HG03565 (cell line): ENCODE measurements at regions not wholly inside any gene's neighbourhood (a gene's known extent, or its start where the extent isn't known, plus 50 kb on each side); places are given as distances from the start of the nearest gene placed in this dataset.

Source experiments
- ATAC-seq: cut with Tn5 transposase; IDR thresholded peaks from one replicate; pipeline ENCODE4 v1.9.1; 2021; ENCODE audit warnings: mild to moderate bottlenecking, moderate library complexity; ENCODE audit not compliant: unreplicated experiment

GRCh38 chr6:1094306-1094705, 217.6 kb upstream of the FOXQ1 start:
- no peak for ATAC-seq

DNA sequence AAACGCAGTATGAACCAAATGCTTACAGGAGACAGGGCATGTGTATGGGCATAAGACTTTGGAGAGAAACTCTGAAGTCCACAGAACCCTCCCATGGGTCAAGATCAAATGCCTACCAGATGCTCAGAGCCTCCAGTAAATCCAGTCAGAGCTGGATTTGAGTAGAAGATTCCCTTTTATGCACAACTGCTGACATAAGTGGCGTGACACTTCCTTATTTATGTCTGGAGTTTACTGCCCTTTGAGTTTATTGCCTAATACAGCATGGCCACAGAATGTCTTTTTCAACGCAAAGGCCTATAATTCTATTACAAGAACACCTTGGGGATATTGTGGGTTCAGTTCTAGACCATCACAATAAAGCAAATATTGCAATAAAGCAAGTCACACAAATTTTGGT, 220.0 kb upstream of the FOXQ1 start:
- ATAC-seq, result no peak

DNA sequence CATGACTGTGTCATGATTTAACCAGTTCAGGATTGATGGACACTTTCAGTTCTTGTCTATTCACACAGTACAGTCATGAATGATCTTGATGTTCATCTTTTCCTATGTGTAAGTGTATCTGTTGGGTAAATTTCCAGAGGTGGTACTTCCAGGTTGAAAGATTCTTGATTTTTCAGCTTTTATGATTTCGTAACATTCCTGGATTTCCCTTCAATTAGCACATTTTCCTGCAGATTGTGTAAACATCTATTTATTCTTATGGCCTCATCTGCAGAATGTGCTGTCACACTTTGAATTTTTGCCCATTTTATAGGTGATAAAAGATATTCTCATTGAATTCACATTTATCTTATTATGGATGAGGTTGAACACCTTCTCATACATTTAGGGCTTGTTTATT, 222.0 kb upstream of the FOXQ1 start:
- no peak for ATAC-seq

DNA sequence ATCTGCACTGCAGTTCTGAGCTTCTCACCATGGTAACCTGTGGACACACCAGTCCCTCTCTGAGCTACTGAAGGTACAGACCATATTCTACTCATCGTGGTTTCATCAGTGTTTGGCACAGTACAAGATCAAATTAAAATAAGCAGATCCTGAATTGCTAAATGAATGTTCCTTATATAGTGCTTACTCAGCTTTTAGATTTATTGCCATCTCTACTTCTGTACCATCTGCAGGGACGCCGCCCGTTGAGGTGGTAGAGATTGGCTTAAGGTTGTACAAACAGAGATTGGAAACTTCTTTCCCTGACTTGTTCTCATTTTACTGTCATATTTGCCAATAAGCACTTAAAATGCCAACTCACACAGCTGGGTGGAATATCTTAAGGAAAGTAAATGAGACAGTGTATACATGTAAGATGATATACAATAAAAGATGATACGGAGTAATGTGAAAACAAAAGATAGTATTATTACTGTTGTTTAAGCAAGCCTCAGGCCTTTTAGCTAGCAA, 223.4 kb upstream of the FOXQ1 start:
- no peak for ATAC-seq

DNA sequence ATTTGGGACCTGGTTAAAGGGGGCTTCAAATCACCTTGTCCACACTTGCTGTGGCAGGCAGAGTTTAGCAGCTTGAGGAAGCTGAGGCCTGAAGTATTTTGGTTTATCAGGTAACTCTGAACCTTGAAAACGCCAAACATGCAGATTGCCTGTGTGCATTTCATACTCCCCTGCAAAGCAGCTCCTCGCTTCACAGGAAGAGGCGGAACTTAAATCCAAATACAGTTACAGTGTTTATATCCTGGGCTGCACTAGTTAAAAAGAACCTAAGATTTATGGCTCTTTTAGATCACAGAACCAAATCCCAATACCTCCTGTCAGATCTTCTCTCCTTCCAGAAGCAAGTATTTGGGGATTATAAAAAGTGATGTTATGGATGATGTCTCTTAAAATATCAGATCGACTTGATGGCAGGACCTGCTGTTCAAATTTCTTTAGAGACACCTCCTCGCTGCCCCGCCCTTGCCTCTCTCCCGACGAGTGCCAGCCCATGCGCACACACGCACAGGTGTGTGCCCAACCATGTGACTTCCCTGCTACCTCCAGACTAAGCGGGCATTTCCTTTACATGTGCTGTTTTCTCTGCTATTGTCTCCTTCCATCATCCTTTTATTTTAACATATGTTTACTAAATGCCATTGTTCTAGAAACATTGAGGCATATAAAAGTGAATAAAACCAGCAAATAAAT, 224.6 kb upstream of the FOXQ1 start:
- no peak for ATAC-seq

DNA sequence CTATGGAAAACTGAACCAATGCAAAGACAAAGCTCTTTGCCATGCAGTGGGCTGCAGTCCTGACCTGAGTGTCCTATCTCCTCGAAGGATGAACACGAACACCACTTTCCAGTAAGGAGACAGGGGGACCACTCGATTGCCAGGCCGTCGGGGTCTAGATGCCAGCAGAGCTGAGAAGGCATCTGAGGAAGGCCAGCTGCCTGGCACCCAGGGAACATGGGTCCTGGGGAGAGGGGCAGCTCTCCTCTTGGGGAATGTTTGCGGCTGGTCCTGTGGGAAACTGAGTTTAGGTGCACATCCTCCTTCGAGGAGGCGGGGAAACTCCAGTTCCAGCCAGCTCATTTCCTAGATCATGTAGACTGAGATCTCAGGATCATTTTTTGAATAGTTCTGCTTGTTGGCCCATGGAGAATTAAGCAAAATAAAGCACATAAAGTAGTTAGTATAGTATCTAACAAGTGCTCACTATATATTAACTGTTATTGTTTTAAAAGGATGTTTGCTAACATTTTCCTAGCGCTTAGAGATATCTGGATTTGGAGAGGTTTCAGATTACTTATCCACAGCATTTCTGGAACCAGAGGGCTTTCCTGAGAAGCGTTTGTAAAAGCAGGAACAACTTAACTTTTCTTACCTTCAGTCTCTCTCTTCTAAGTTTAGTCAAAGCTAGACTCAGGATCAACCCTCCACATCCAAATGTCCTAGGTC, 225.3 kb upstream of the FOXQ1 start:
- ATAC-seq, result no peak

- no peak for ATAC-seq
These were observed 229.5 kb upstream of the FOXQ1 start for GRCh38 chr6:1082285-1082935.

DNA sequence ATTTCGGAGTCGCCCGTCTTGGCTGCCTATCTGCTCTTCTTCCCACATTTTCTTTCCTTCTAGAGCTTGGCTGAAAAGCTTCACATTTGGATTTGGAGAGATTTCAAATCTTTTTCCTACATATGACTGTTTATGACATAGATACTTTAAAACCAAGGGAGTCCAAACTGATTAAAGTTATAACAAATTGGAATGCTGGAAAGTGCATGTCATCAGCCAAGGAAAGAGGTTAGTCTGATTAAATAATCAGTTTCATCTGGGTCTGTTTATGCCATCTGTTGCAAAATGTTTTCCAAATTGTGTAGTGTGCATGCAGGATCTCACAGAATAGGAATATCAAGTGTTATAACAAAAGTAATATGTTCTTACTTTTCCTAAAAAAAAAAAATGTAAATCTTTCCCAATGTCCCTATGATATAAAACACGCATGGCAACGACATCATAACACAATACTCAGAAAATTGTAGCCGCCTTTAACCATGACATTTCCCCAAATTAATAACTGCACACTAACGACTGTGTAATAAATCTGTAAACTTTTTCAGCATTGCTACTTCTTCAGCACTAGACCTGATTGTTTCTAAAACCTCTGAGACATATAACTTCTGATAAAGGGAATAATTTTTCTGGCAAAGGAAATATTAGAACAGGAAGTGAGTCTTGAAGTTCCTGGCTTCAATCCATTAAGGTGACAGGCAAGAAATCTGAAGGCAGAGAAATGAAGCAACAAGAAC, 230.2 kb upstream of the FOXQ1 start:
- no peak for ATAC-seq

- no peak for ATAC-seq
These were observed 231.2 kb upstream of the FOXQ1 start for GRCh38 chr6:1080453-1081337.

- ATAC-seq, result no peak
These were observed 232.4 kb upstream of the FOXQ1 start for GRCh38 chr6:1079525-1079924.

GRCh38 chr6:1077478-1078416, 234.2 kb upstream of the FOXQ1 start:
- no peak for ATAC-seq

- no peak for ATAC-seq
These were observed 235.1 kb upstream of the FOXQ1 start for GRCh38 chr6:1076531-1077459.

DNA sequence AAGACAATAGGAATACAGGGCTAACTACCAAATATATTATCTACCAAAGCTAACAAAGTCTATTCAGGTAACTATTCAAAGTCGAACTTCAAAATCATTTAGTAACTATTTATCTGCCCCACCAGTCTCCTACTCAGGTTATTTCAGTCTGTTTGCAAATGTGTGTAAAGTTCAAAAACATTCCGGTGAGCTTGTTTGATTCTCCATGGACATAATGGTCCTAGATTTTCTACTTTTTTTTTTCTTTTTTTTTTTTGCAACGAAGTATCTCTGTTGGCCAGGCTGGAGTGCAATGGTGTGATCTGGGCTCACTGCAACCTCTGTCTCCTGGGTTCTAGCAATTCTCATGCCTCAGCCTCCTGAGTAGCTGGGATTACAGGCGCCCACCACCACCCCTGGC, 236.0 kb upstream of the FOXQ1 start:
- ATAC-seq, result no peak

DNA sequence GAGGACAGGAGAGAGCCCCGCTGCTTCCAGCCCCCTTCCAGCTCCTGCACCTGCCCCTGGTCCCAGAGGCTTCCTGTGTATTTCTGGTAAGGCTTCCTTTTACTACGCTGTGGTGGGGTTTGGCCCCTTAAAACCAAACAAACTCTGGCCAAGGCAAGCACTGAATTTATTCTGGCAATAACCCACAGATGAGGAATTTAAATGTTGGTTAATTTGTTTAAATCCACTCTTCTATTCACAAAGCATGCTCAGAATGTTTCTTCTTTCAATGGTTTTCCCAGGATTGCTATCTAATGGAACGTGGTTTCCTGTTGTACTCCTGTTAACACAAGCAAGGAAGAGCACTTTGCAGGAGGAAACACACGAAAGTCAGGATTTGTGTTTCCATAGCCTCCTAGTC, 236.5 kb upstream of the FOXQ1 start:
- no peak for ATAC-seq

- no peak for ATAC-seq
These were observed 241.8 kb upstream of the FOXQ1 start for GRCh38 chr6:1070085-1070521.

- no peak for ATAC-seq
These were observed 243.0 kb upstream of the FOXQ1 start for GRCh38 chr6:1068905-1069304.

DNA sequence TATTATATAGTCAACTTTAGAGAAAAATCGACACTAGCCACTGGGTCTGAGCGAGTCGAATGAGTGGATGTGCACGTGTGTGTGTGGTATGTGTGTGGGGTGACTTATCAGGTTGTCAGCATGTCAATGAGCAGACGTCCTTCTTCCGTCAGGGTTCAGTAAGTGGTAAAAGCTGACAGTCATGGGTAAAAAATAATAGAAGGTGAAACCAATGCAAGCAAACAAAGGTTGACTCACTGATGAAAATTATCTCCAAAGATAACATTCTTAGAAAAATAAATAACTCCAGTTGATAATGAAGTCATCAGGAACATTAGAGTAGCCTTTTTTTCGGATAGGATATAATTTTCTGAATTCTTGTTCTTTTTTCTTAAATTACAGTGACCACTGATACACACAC, 243.8 kb upstream of the FOXQ1 start:
- ATAC-seq, result no peak

DNA sequence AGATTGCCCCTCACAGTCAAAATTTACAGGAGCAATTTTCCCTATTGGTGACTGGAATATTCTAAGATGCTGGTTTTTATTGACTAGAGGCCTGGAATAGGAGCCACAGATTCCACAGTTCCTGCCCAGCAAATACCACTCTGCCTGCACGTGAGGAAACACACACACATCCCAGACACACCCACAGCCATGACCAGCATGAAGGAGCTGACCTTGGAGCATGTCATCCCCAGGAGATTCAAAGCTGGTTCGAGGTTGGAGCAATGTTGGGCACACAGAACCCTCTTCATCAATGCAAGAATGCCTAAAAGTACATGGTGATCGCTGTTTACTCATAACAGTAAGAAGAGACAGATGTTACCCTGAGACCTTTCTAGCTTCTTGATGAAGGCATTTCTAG, 244.6 kb upstream of the FOXQ1 start:
- ATAC-seq, result no peak
